C1 segment of cervical spinal cord (tissue), 14 donors: ENCODE measurements at regions not wholly inside any gene's neighbourhood (a gene's known extent, or its start where the extent isn't known, plus 50 kb on each side); places are given as distances from the start of the nearest gene placed in this dataset.

ENCODE experiments used
- DNase-seq, 14 donors: peaks; one replicate each; lab custom pipeline; 2025; lab: John Stamatoyannopoulos, UW

- no peak for DNase-seq
Measured at GRCh38 chr3:106261396-106261795, 392.6 kb upstream of the CBLB start.

- no peak for DNase-seq
Measured at GRCh38 chr3:106261915-106262683, 393.3 kb upstream of the CBLB start.

DNA sequence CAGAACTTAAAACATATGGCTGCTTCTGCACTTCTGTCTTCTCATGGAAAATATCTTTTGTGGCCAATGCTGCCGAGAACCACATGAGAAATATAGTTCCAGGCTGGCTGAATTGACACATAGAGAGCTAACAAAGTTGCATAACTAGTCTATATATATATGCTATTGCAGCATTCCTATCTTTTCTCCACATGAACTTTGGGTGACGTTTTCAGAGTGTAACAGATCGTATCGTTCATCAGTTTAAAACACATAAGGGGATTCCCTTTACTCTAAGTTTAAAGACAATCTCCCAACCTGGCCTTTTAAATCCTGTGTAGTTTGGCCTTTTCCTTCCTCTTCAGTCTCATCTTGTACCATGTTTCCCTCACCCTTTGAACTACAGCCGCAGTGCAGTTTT is 394.2 kb upstream of the CBLB start:
- DNase-seq, result no peak

- no peak for DNase-seq
Measured at GRCh38 chr3:106263546-106263945, 394.7 kb upstream of the CBLB start.

DNA sequence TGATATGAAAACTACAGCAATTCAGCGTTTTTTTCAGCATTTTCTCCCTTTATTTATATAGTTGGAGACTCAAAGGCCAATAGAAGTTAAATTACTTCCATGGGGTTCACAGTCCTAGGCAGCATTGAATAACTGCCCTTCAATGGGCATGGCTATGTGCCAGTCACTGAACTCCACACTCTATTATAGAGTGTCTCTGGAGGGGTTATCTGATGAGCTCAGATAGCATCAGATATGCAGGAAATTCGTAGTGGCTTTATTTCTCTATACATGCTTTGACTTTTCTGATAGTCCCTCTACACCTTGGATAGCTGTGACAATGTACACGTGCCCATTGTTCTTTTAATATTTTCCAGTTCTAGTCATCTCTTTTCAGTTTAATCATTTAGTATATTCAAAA is 396.9 kb upstream of the CBLB start:
- no peak for DNase-seq

DNA sequence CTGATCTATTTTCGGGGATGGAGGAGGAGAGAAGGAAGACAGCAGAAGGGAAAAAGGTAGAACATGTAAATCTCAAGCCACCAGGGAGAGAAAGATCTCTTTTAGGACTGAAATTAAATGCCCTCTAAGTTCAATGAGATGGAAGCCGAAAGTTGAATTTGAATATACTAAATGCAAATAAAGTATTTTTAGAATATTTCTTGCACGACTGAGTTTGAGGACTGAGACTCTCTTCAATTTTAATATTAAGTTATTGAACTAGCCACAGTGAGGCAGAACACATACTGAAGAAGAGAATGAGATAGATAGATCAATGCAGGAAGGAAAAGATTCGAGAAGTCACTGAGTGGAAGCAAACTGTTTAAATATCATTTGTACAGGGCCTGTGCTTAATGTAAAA is 399.9 kb upstream of the CBLB start:
- no peak for DNase-seq

DNA sequence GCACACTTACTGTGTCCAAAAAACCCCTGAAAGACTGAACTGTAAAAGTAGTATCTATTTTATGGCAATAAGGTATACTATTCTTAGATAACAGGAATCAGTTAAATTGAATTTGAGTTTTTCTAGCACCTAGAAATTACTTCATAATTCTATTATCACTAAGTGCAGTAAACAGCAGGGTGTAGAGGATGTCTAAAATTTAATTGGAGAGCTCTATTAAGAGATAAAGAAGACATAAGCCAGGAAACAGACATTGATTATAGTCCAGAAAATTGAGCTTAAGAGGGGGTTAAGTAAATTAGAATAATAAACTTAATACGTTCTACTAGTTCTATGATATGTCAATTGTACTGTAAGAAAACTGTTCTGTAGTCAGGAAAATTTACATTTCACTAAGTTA is 403.5 kb upstream of the CBLB start:
- DNase-seq, result no peak

- DNase-seq, result no peak
Measured at GRCh38 chr3:106275592-106275991, 406.8 kb upstream of the CBLB start.

DNA sequence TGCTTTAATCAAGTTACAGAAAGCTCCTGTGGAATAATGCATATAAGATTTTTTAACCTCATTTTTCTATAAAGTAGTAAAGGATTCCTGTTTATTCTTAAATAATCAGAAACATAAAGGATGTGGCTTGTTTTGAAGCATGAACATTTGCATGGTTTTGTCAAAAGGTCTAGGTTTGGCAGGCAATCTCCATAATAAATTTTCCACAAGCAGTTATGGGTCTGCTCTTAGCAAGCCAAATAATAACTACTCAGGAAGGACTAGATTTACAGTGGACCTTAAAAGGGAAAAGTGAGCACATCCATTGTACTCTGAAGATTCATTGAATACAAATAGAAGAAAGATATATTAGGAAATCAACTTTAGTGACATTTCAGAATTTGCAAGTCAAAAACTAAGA is 407.3 kb upstream of the CBLB start:
- DNase-seq, result no peak

- no peak for DNase-seq
Measured at GRCh38 chr3:106276755-106277612, 408.2 kb upstream of the CBLB start.

GRCh38 chr3:106277731-106278130 is 408.9 kb upstream of the CBLB start:
- DNase-seq, result no peak

- no peak for DNase-seq
Measured at GRCh38 chr3:106281221-106281620, 412.4 kb upstream of the CBLB start.

- DNase-seq, result no peak
Measured at GRCh38 chr3:106282943-106283342, 414.1 kb upstream of the CBLB start.

- no peak for DNase-seq
Measured at GRCh38 chr3:106288781-106289180, 420.0 kb upstream of the CBLB start.

GRCh38 chr3:106290304-106290997 is 421.6 kb upstream of the CBLB start:
- DNase-seq, result no peak

DNA sequence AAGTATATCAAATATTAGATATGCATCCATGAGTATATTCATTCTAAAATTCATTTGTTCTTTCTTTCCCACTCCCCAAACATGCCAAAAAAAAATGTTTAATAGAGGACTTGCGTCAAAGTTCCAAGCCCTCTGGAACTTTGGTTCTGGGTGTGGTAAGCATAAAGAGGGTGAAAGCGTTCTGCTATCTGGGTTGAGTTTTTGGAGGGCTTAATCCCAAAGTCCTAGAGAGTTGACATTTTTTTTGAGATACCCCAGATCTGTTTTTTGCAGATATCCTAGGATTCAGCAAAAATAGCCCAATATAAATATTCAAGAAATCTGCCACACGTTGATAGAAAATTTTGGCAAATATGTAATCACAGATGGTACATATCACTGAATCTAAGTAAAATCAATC is 424.3 kb upstream of the CBLB start:
- DNase-seq, result no peak

DNA sequence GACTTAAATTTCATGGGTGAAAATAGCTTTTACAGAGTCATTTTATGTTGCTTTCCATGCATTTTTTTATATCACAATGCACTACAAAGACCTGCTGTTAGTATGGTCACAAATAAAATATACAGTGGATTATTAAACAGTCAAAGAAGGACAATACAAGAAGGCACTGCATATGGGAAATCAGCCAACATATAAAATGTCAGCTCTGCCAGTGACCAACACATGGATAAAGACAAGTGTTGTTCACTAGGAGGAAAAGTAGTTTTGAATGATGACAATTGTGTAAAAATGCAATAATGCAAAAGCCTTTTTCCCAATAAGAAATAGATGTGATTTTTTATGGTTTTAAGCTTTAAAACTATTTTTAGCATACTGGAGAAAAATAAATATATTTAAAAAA is 425.3 kb upstream of the CBLB start:
- no peak for DNase-seq

GRCh38 chr3:106296062-106296461 is 427.2 kb upstream of the CBLB start:
- no peak for DNase-seq

GRCh38 chr3:106299300-106300098 is 430.7 kb upstream of the CBLB start:
- DNase-seq, result no peak

GRCh38 chr3:106302451-106303221 is 433.8 kb upstream of the CBLB start:
- DNase-seq, result no peak

DNA sequence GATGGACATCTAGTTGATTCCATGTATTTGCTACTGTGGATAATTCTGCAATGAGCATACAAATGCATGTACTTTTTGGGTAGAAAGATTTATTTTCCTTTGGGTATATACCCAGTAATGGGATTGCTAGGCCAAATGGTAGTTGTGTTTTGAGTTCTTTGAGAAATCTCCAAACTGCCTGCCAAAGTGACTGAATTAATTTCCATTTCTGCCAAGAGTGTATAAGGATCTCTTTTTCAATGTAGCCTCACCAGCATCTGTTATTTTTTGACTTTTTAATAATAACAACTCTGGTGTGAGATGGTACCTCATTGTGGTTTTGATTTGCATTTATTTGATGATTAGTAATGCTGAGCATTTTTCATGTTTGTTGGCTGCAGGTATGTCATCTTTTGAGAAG is 435.0 kb upstream of the CBLB start:
- no peak for DNase-seq
